Astrocyte (in vitro differentiated cells and primary cell): ENCODE measurements at regions not wholly inside any gene's neighbourhood (a gene's known extent, or its start where the extent isn't known, plus 50 kb on each side); places are given as distances from the start of the nearest gene placed in this dataset.

Source experiments
- EZH2 ChIP-seq: IDR thresholded peaks from 2 replicates; pipeline ENCODE4 v1.6.1; 2012; ENCODE audit warnings: mild to moderate bottlenecking, low read length, inconsistent platforms; ENCODE audit not compliant: insufficient read depth
- TF ChIP-seq, protein P1 (sequence below): IDR thresholded peaks from 2 replicates; pipeline ENCODE4 v1.5.1; 2011; ENCODE audit warnings: low read depth, mild to moderate bottlenecking, inconsistent platforms, low read length, moderate library complexity; ENCODE audit not compliant: insufficient read depth

DNA sequence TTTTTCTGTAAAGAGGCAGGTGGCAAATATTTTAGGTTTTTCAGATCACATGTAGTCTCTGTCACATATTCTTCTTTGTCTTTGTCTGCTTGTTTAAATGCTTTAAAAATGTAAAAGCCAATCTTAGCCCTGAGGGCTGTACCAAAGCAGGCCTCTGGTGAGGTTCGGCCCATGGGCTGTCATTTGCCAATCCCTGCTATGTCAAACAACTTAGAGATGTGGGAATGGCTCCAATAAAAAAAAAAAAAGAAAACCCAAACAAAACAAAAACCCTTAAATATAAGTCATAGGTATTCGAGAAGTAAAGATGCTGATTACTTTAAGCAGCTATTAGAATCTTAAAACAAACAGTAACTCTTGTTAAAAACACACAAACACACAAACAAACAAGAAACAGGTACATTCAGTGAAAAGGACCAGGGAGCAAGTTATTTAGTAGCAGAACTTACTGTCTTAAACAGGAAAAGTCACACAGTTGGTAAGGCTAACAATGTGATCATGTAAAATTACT, 61.4 kb upstream of the NAMPT start:
- TF ChIP-seq, protein P1, sequence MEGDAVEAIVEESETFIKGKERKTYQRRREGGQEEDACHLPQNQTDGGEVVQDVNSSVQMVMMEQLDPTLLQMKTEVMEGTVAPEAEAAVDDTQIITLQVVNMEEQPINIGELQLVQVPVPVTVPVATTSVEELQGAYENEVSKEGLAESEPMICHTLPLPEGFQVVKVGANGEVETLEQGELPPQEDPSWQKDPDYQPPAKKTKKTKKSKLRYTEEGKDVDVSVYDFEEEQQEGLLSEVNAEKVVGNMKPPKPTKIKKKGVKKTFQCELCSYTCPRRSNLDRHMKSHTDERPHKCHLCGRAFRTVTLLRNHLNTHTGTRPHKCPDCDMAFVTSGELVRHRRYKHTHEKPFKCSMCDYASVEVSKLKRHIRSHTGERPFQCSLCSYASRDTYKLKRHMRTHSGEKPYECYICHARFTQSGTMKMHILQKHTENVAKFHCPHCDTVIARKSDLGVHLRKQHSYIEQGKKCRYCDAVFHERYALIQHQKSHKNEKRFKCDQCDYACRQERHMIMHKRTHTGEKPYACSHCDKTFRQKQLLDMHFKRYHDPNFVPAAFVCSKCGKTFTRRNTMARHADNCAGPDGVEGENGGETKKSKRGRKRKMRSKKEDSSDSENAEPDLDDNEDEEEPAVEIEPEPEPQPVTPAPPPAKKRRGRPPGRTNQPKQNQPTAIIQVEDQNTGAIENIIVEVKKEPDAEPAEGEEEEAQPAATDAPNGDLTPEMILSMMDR: no peak
- TF ChIP-seq EZH2: no peak
